Heart right ventricle (tissue), 16 donors: ENCODE measurements at regions not wholly inside any gene's neighbourhood (a gene's known extent, or its start where the extent isn't known, plus 50 kb on each side); places are given as distances from the start of the nearest gene placed in this dataset.

Experiments used
- ATAC-seq, 8 donors: fragments of 200-7000 bp; cut with Tn5 transposase; one replicate each; pipeline ENCODE4 v1.9.1; 2020; ENCODE audit warnings: mild to moderate bottlenecking in 8 of 8, moderate library complexity in 8 of 8, moderate number of reproducible peaks in 1 of 8
- DNase-seq, 2 donors: peaks; one replicate each; pipeline ENCODE4 v3.0.0-alpha.2; 2020
- H3K27ac ChIP-seq, 10 donors: fragments of 200-600 bp; sonication (generic) in 2 of 10; one replicate each; pipeline versions ENCODE4 v1.5.0 to v1.8.0; 2020 to 2022; ENCODE audit warnings: mild to moderate bottlenecking in 3 of 10
- H3K27me3 ChIP-seq, 7 donors: fragments of 200-600 bp; one replicate each; pipeline ENCODE4 v1.8.0; 2021 to 2022; ENCODE audit warnings: mild to moderate bottlenecking in 2 of 7
- H3K36me3 ChIP-seq, 9 donors: fragments of 200-600 bp; sonication (generic) in 1 of 9; one replicate each; pipeline versions ENCODE4 v1.5.0 to v1.8.0; 2020 to 2022; ENCODE audit warnings: mild to moderate bottlenecking in 2 of 9
- H3K4me1 ChIP-seq, 9 donors: fragments of 200-600 bp; sonication (generic) in 1 of 9; one replicate each; pipeline versions ENCODE4 v1.5.0 to v1.8.0; 2020 to 2022; ENCODE audit warnings: mild to moderate bottlenecking in 4 of 9
- H3K4me3 ChIP-seq, 10 donors: fragments of 200-600 bp; sonication (generic) in 2 of 10; one replicate each; pipeline versions ENCODE4 v1.5.0 to v1.8.0; 2020 to 2022; ENCODE audit warnings: mild to moderate bottlenecking in 7 of 10, moderate library complexity in 2 of 10
- H3K9me3 ChIP-seq, 11 donors: fragments of 200-600 bp in 10 of 11; sonication (generic) in 2 of 11; one replicate each; pipeline versions ENCODE4 v1.5.0 to v1.8.0; 2013 to 2022; ENCODE audit warnings: mild to moderate bottlenecking in 2 of 11, control low read depth in 1 of 11, moderate library complexity in 1 of 11
- CTCF ChIP-seq, 9 donors: fragments of 200-600 bp; sonication (generic) in 2 of 9; IDR thresholded peaks; one replicate each; pipeline versions ENCODE4 v1.5.0 to v1.8.0; 2021 to 2022; ENCODE audit warnings: antibody characterized with exemption in 9 of 9, mild to moderate bottlenecking in 5 of 9, moderate library complexity in 1 of 9
- WGBS, 2 donors: extraction: QIAGEN DNeasy Blood & Tissue Kit; methylation state at CpG; one replicate each; pipeline ENCODE4 v1.1.7; 2013; ENCODE audit warnings: inconsistent platforms in 1 of 2; 5-methylcytosine and 5-hydroxymethylcytosine counted together
- intact Hi-C, 10 donors: fragments of 100-400 bp; cut with DNase I; formaldehyde crosslinking; loops; one replicate each; pipeline versions ENCODE4 v1.11.1 to v1.14.2; 2022
- donor health status: Arrhythmogenic right ventricular cardiomyopathy.
- donor health status: ischemic (EF 13 %, LVEDD 7.1; RV severe dilation, severe dysfunction).
- donor health status: healthy with polysubstance abuse.
- donor health status: DM: no; HTN: yes; CAD: no.
- donor health status: DM: no; HTN: no; CAD: no.
- donor health status: ischemic (EF 25% LVEDD 6.9; RV normal size, moderate dysfunction).
- donor health status: ischemic (EF 25% LVEDD 5.7; RV mildly dilated, moderate dysfunction).
- donor health status: healthy.
- donor health status: DM: yes; HTN: yes; CAD: no.
- donor health status: Ischemic cardiomyopathy.
- donor health status: ischemic (EF 35%, LVEDD 5.7; RV mildly dilated, moderate dysfunction).
- donor health status: nonischemic (EF 11% LVEDD 7.7; RV severe dilation, severe dysfunction).
- donor health status: DM: yes; HTN: yes; CAD: no.
- donor health status: PGD.
- donor health status: ischemic (EF 29% LVEDD 5.4; RV normal size, mild dysfunction).
- donor health status: nonischemic (EF 23%, LVEDD 6.1; RV moderate dilation, normal function).

GRCh38 chr3:144296808-144297207, 325.2 kb downstream of the DIPK2A start:
- ATAC-seq: no peak
- Histone ChIP-seq H3K36me3 (no peaks in the 10 kb centered on the region), H3K4me1 (no peaks in the 10 kb centered on the region), H3K4me3 (no peak overlapping the region), H3K27me3 (no peaks in the 10 kb centered on the region), H3K27ac (no peak overlapping the region), H3K9me3 (peaks cover 0 to 10% (median 1%) of the 10 kb centered on the region in 11 donors)
- DNase-seq: no peak
- intact Hi-C loops: no loop called here
- no peak for TF ChIP-seq CTCF (IDR thresholded peaks at IDR 0.05)

GRCh38 chr3:144301863-144302262, 330.2 kb downstream of the DIPK2A start:
- H3K4me3 ChIP-seq: no peak overlapping the region
- no peaks in the 10 kb centered on the region for H3K36me3 ChIP-seq
- no peak for ATAC-seq
- H3K9me3 ChIP-seq: peaks cover 0 to 25% (median 9%) of the 10 kb centered on the region in 11 donors
- DNase-seq: no peak
- H3K4me1 ChIP-seq: no peaks in the 10 kb centered on the region
- intact Hi-C loops: no loop called here
- no peak overlapping the region for H3K27ac ChIP-seq
- no peaks in the 10 kb centered on the region for H3K27me3 ChIP-seq
- TF ChIP-seq CTCF (IDR thresholded peaks at IDR 0.05): no peak
- WGBS, 2 donors: 65 to 67% methylated on average over 1 of the region's 1 CpG

- DNase-seq (no peak), ATAC-seq (no peak)
- Histone ChIP-seq H3K36me3 (no peaks in the 10 kb centered on the region), H3K27me3 (no peaks in the 10 kb centered on the region), H3K4me3 (no peak overlapping the region), H3K9me3 (peaks cover 0 to 25% (median 9%) of the 10 kb centered on the region in 11 donors), H3K4me1 (no peaks in the 10 kb centered on the region), H3K27ac (no peak overlapping the region)
- intact Hi-C loops: no loop called here
- no peak for TF ChIP-seq CTCF (IDR thresholded peaks at IDR 0.05)
- WGBS, 2 donors: 71 to 79% methylated on average over 3 of the region's 3 CpGs
Measured at GRCh38 chr3:144307951-144308350, 336.3 kb downstream of the DIPK2A start.

- Histone ChIP-seq H3K4me1 (no peaks in the 10 kb centered on the region), H3K9me3 (peaks cover 0 to 25% (median 9%) of the 10 kb centered on the region in 11 donors), H3K36me3 (no peaks in the 10 kb centered on the region), H3K27me3 (no peaks in the 10 kb centered on the region), H3K27ac (no peak overlapping the region), H3K4me3 (no peak overlapping the region)
- TF ChIP-seq CTCF (IDR thresholded peaks at IDR 0.05): no peak
- 70 to 73% methylated on average over 3 of the region's 3 CpGs for WGBS, 2 donors
- intact Hi-C loops: no loop called here
- ATAC-seq (no peak), DNase-seq (no peak)
Measured at GRCh38 chr3:144308396-144308795, 336.8 kb downstream of the DIPK2A start.

- 70 to 76% methylated on average over 3 of the region's 3 CpGs for WGBS, 2 donors
- Histone ChIP-seq H3K9me3 (peaks cover 0 to 8% (median 0%) of the 10 kb centered on the region in 11 donors), H3K27ac (no peak overlapping the region), H3K36me3 (no peaks in the 10 kb centered on the region), H3K27me3 (no peaks in the 10 kb centered on the region), H3K4me1 (no peaks in the 10 kb centered on the region), H3K4me3 (no peak overlapping the region)
- no peak for DNase-seq
- no peak for ATAC-seq
- no peak for TF ChIP-seq CTCF (IDR thresholded peaks at IDR 0.05)
- intact Hi-C loops: no loop called here
Measured at GRCh38 chr3:144312702-144313101, 341.1 kb downstream of the DIPK2A start.
